Urinary bladder (tissue), 3 donors: ENCODE measurements at regions not wholly inside any gene's neighbourhood (a gene's known extent, or its start where the extent isn't known, plus 50 kb on each side); places are given as distances from the start of the nearest gene placed in this dataset.

Source experiments
- DNase-seq: peaks from one replicate; pipeline ENCODE4 v3.0.0-alpha.2; 2015; ENCODE audit errors: extremely low spot score
- H3K27ac ChIP-seq: one replicate; pipeline ENCODE4 v1.5.1; 2013; ENCODE audit warnings: low read depth, mild to moderate bottlenecking, moderate library complexity
- H3K36me3 ChIP-seq: one replicate; pipeline ENCODE4 v1.6.1; 2013; ENCODE audit warnings: mild to moderate bottlenecking, moderate library complexity; ENCODE audit not compliant: insufficient read depth
- H3K4me1 ChIP-seq: one replicate; pipeline ENCODE4 v1.6.1; 2013; ENCODE audit warnings: mild to moderate bottlenecking, moderate library complexity; ENCODE audit not compliant: insufficient read depth
- H3K4me3 ChIP-seq: one replicate; pipeline ENCODE4 v1.5.1; 2013; ENCODE audit warnings: low read depth, low read length
- WGBS: extraction: QIAGEN DNeasy Blood & Tissue Kit; methylation state at CpG from one replicate; pipeline ENCODE4 v1.1.7; 2013; 5-methylcytosine and 5-hydroxymethylcytosine counted together
- donor health status: healthy with polysubstance abuse.
- donor health status: healthy.

- H3K4me3 ChIP-seq, result no peak overlapping the region
- no peaks in the 10 kb centered on the region for H3K4me1 ChIP-seq
- DNase-seq, result no peak
- WGBS, result 92% methylated on average over 4 of the region's 4 CpGs
- H3K27ac ChIP-seq, result no peak overlapping the region
- no peaks in the 10 kb centered on the region for H3K36me3 ChIP-seq
Observed at GRCh38 chr9:81532251-81532650, 157.1 kb downstream of the TLE1 start.

- no peak overlapping the region for H3K27ac ChIP-seq
- H3K4me1 ChIP-seq, result no peaks in the 10 kb centered on the region
- 96% methylated on average over 6 of the region's 6 CpGs for WGBS
- H3K4me3 ChIP-seq, result no peak overlapping the region
- H3K36me3 ChIP-seq, result no peaks in the 10 kb centered on the region
- DNase-seq, result no peak
Observed at GRCh38 chr9:81531511-81531910, 157.8 kb downstream of the TLE1 start.

DNA sequence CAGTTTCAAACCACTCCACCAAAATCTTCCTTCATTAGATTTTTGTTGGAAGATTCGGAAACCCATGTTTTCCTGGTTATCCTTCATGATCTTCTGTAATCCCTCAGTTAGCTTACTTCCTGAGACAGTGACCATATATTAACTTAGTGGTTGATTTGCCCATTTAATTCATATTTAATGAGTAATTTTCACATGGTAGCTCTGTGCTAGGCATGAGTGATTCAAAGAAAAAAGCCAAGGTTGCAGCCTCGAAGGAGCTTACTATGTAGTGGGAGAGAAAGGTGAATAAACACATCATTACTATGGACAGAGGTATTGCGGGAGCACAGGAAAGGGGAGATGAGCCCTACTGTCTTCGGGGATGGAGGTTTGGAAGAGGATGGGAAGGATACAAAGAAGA lies 158.5 kb downstream of the TLE1 start:
- WGBS, result 97% methylated on average over 4 of the region's 4 CpGs

DNA sequence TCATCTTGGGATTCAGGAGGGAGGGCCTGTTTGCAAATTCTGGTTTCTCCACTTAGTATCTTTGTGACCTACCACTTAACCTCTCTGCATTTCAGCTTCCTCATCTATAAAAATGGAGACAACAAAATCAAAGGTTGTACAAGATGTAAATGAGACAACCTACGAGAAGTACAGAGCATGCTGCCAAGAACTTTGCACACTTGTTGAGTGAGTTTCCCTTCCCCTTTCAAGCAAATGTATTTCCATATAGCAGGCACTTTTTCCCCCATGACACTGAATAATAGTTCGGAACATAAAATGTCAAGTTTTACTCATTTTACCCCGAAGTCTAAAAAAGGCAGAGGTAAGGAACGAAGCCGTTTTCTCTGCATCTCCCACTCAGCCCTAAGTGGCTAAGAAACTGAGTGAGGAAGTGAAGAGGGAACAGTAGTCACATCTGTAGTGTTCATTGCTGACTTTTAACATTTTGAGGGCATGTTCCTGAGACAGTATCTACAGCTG lies 159.0 kb downstream of the TLE1 start:
- no peaks in the 10 kb centered on the region for H3K4me1 ChIP-seq
- H3K4me3 ChIP-seq, result no peak overlapping the region
- H3K36me3 ChIP-seq, result no peaks in the 10 kb centered on the region
- 92% methylated on average over 5 of the region's 5 CpGs for WGBS
- no peak overlapping the region for H3K27ac ChIP-seq
- DNase-seq, result no peak

More for the DNA sequence above, 158.5 kb downstream of the TLE1 start:
- no peak for DNase-seq
- Histone ChIP-seq H3K4me3 (no peak overlapping the region), H3K4me1 (no peaks in the 10 kb centered on the region), H3K36me3 (no peaks in the 10 kb centered on the region), H3K27ac (no peak overlapping the region)

DNA sequence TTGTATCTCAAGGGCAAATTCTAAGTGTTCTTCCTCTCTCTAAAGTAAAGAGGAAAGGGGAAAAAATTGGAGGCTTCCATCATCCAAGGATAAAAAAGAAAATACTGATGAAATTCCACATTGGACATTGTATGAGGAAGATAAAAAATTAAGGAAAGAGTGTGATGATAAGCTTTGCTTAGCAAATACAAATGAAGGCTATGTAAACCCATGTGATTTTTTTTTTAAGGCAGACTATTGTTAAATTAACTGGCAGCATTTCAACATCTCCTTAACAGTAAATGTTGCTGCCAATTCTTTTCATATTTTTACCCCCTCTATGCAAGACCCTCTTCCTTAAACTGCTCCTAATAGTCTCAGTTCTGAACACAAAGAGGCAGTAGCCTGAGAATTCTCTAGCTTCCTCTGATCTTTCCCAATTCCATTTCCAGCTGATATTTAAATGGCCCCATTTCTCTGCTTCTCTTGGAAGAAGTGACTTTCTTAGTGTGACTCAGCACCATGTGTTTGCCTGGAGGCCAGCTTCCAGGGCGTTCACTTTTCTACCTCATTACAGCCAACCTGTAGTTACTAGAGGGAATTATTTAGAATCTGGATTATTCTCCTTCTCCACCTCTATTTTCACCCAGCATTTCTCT lies 159.7 kb downstream of the TLE1 start:
- Histone ChIP-seq H3K36me3 (no peaks in the 10 kb centered on the region), H3K4me3 (no peak overlapping the region), H3K27ac (no peak overlapping the region), H3K4me1 (no peaks in the 10 kb centered on the region)
- 75% methylated on average over 1 of the region's 1 CpG for WGBS
- no peak for DNase-seq

GRCh38 chr9:81526587-81526986 lies 162.8 kb downstream of the TLE1 start:
- Histone ChIP-seq H3K27ac (no peak overlapping the region), H3K4me1 (no peaks in the 10 kb centered on the region), H3K36me3 (no peaks in the 10 kb centered on the region), H3K4me3 (no peak overlapping the region)
- DNase-seq, result no peak
- WGBS, result 88% methylated on average over 2 of the region's 2 CpGs

GRCh38 chr9:81522716-81523551 lies 166.4 kb downstream of the TLE1 start:
- WGBS, result 62% methylated on average over 8 of the region's 8 CpGs
- H3K27ac ChIP-seq, result no peak overlapping the region
- DNase-seq, result no peak
- no peak overlapping the region for H3K4me3 ChIP-seq
- H3K36me3 ChIP-seq, result no peaks in the 10 kb centered on the region
- no peaks in the 10 kb centered on the region for H3K4me1 ChIP-seq

DNA sequence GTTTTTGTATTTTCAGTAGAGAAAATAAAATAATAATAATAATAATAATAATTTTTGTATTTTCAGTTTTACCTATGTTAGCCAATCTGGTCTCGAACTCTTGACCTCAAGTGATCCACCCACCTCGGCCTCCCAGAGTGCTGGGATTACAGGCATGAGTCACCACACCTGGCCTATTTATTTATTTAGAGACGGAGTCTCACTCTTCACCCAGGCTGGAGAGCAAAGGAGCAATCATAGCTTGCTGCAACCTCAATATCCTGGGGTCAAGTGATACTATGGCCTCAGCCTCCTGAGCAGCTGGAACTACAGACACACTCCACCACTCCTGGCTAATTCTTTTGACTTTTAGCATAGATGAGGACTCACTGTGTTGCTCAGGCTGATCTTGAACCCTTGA lies 167.5 kb downstream of the TLE1 start:
- H3K36me3 ChIP-seq, result no peaks in the 10 kb centered on the region
- no peak overlapping the region for H3K4me3 ChIP-seq
- WGBS, result 84% methylated on average over 3 of the region's 3 CpGs
- DNase-seq, result no peak
- H3K4me1 ChIP-seq, result no peaks in the 10 kb centered on the region
- no peak overlapping the region for H3K27ac ChIP-seq

- H3K27ac ChIP-seq, result no peak overlapping the region
- 97% methylated on average over 2 of the region's 2 CpGs for WGBS
- H3K4me1 ChIP-seq, result no peaks in the 10 kb centered on the region
Observed at GRCh38 chr9:81519816-81520495, 169.4 kb downstream of the TLE1 start.

DNA sequence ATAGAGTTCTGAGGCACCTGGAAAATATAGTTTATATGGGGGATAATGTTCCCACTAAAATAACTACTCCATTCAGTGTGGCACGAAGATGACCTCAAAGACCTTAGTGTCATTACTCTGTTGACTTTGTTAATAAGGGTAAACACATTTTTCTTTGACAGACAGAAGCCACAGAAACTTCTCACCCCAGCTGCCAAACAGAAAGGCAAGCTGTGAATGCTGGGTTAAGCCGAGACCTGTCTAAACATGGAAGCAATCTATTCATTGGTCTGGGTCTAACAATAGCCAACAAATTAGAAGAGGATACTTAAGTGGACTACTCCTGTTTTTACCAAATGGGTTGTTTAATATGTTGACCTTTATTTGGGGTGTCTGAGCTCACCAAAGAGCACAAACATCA lies 171.4 kb downstream of the TLE1 start:
- Histone ChIP-seq H3K36me3 (no peaks in the 10 kb centered on the region), H3K4me3 (no peak overlapping the region), H3K27ac (no peak overlapping the region), H3K4me1 (no peaks in the 10 kb centered on the region)
- WGBS, result 81% methylated on average over 2 of the region's 2 CpGs
- no peak for DNase-seq

More at GRCh38 chr9:81519816-81520495, 169.4 kb downstream of the TLE1 start:
- no peak overlapping the region for H3K4me3 ChIP-seq
- H3K36me3 ChIP-seq, result no peaks in the 10 kb centered on the region
- no peak for DNase-seq

DNA sequence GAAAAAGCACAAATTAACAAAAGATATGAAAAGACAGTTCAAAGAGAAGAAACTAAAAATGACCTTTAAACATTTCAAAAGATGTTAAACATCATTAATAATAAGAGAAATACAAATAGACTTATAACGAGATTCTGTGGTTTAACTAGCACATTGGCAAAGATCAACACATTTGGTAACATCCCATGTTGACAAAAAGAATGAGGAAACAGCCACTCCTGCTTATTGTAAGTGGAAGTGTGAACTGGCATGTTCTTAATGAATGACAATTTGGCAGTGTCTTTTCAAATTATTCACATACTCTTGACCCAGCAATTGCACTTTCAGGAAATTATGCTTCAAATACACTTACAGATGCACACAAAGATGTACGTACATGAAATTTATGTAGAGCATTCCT lies 176.3 kb downstream of the TLE1 start:
- 72% methylated on average over 2 of the region's 2 CpGs for WGBS
- no peaks in the 10 kb centered on the region for H3K4me1 ChIP-seq
- H3K4me3 ChIP-seq, result no peak overlapping the region
- H3K36me3 ChIP-seq, result no peaks in the 10 kb centered on the region
- no peak for DNase-seq
- H3K27ac ChIP-seq, result no peak overlapping the region

GRCh38 chr9:81512641-81513040 lies 176.7 kb downstream of the TLE1 start:
- Histone ChIP-seq H3K36me3 (no peaks in the 10 kb centered on the region), H3K27ac (no peak overlapping the region), H3K4me3 (no peak overlapping the region), H3K4me1 (no peaks in the 10 kb centered on the region)
- 93% methylated on average over 1 of the region's 1 CpG for WGBS
- DNase-seq, result no peak

DNA sequence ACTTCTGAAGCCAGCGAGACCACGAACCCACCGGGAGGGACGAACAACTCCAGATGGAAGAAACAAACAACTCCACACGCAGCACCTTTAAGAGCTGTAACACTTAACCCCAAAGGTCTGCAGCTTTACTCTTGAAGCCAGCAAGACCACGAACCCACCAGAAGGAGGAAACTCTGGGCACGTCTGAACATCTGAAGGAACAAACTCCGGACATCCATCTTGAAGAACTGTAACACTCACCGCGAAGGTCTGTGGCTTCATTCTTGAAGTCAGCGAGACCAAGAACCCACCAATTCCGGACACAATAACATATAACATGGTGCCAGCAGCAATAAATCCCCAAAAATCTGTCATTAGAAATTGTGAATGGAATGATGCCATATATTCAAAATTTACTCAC lies 180.9 kb downstream of the TLE1 start:
- Histone ChIP-seq H3K27ac (no peak overlapping the region), H3K36me3 (no peaks in the 10 kb centered on the region), H3K4me3 (no peak overlapping the region), H3K4me1 (no peaks in the 10 kb centered on the region)
- no peak for DNase-seq
- 86% methylated on average over 12 of the region's 12 CpGs for WGBS
